K562 (cell line): ENCODE measurements at regions not wholly inside any gene's neighbourhood (a gene's known extent, or its start where the extent isn't known, plus 50 kb on each side); places are given as distances from the start of the nearest gene placed in this dataset.
A peak's percentile ranks its signal among the peaks of the same experiment; 100 is the strongest.

Experiments used
- ATAC-seq: fragments of 200-7000 bp; cut with Tn5 transposase; 3 replicates; pipeline ENCODE4 v1.9.1; 2020; ENCODE audit warnings: moderate library complexity
- BruUV-seq: library from RNA; stranded (reverse); fragments of 400-500 nt; replicated peaks from 2 replicates; lab custom pipeline; 2021; lab: Mats Ljungman, UMichigan
- CTCF ChIA-PET: fragments of 300-600 bp; formaldehyde crosslinking; extraction: SDS; loops from one replicate; lab custom pipeline; 2021; ENCODE audit warnings: low intra/inter-chr PET ratio; lab: Yijun Ruan, JAX
- POLR2A ChIA-PET: fragments of 300-600, 350-650 bp; sonication (Branson Sonifier 250); formaldehyde crosslinking; extraction: SDS; loops from one replicate; lab custom pipeline; 2021; ENCODE audit warnings: antibody characterized with exemption, inconsistent platforms; lab: Yijun Ruan, JAX
- DNase-seq, 4 experiments: peaks; one replicate each; pipeline versions ENCODE4 v3.0.0 to v3.0.0-alpha.2; 2011 to 2018; ENCODE audit warnings: low spot score in 3 of 4, mixed read lengths in 3 of 4; ENCODE audit errors: extremely low read depth in 1 of 4
- FAIRE-seq: peaks from 2 replicates; lab custom pipeline; 2011; peaks lifted over from hg19 to GRCh38; lab: Jason Lieb, UNC
- H2AFZ ChIP-seq: 2 replicates; pipeline ENCODE4 v1.6.0; 2011; ENCODE audit warnings: low read depth, low read length, control low read depth, inconsistent platforms
- H3K27ac ChIP-seq: fragments of 200-600 bp; 3 replicates; pipeline ENCODE4 v1.8.0; 2011; ENCODE audit warnings: low read depth, mild to moderate bottlenecking, control low read depth, inconsistent platforms, low read length, moderate library complexity, mixed read lengths; ENCODE audit errors: extremely low read depth
- H3K27me3 ChIP-seq, 2 experiments: fragments of 300-600 bp in 1 of 2; 2 replicates in 1 of 2; 3 replicates in 1 of 2; pipeline versions ENCODE4 v1.6.0 to v1.8.0; 2011; ENCODE audit warnings: inconsistent platforms in 2 of 2, low read length in 2 of 2, mild to moderate bottlenecking in 1 of 2, mixed read lengths in 1 of 2, moderate library complexity in 1 of 2; ENCODE audit not compliant: control insufficient read depth in 2 of 2, insufficient read depth in 2 of 2
- H3K36me3 ChIP-seq: fragments of 300-600 bp; 3 replicates; pipeline ENCODE4 v1.8.0; 2011; ENCODE audit warnings: mild to moderate bottlenecking, low read length, inconsistent platforms; ENCODE audit not compliant: control insufficient read depth, insufficient read depth
- H3K4me1 ChIP-seq, 2 experiments: fragments of 200-600 bp in 1 of 2; replicated peaks in 1 of 2; 2 replicates in 1 of 2; 3 replicates in 1 of 2; pipeline versions ENCODE4 v1.5.1 to v1.8.0; 2011; ENCODE audit warnings: inconsistent platforms in 2 of 2, low read length in 2 of 2, mild to moderate bottlenecking in 1 of 2, mixed read lengths in 1 of 2, moderate library complexity in 1 of 2; ENCODE audit not compliant: control insufficient read depth in 2 of 2, insufficient read depth in 2 of 2
- H3K4me2 ChIP-seq: 2 replicates; pipeline ENCODE4 v1.6.1; 2011; ENCODE audit warnings: low read length, control low read depth, inconsistent platforms, mixed read lengths; ENCODE audit not compliant: insufficient read depth
- H3K4me3 ChIP-seq: fragments of 200-600 bp; sonication (generic), shearing (Covaris generic); 2 replicates; pipeline ENCODE4 v1.5.1; 2016; ENCODE audit warnings: control low read depth, inconsistent platforms
- H3K79me2 ChIP-seq: fragments of 200-600 bp; 3 replicates; pipeline ENCODE4 v1.8.0; 2011; ENCODE audit warnings: low read length, inconsistent platforms; ENCODE audit not compliant: control insufficient read depth, insufficient read depth
- H3K9ac ChIP-seq, 2 experiments: 2 replicates each; pipeline versions ENCODE4 v1.6.0 to v1.6.1; 2011; ENCODE audit warnings: low read depth in 2 of 2, low read length in 2 of 2, control low read depth in 1 of 2, inconsistent platforms in 1 of 2, mild to moderate bottlenecking in 1 of 2, mixed read lengths in 1 of 2; ENCODE audit not compliant: insufficient read depth in 1 of 2
- H3K9me1 ChIP-seq: one replicate; pipeline ENCODE4 v1.6.0; 2011; ENCODE audit warnings: inconsistent platforms, mild to moderate bottlenecking, low read length, moderate library complexity; ENCODE audit not compliant: control insufficient read depth, insufficient read depth
- H3K9me3 ChIP-seq: replicated peaks from 2 replicates; pipeline ENCODE4 v1.5.1; 2011; ENCODE audit warnings: low read depth, low read length, inconsistent platforms; ENCODE audit not compliant: control insufficient read depth, insufficient read depth
- H4K20me1 ChIP-seq: replicated peaks from 2 replicates; pipeline ENCODE4 v1.6.1; 2011; ENCODE audit warnings: low read length, inconsistent platforms, mixed read lengths; ENCODE audit not compliant: control insufficient read depth, insufficient read depth
- BDP1 ChIP-seq: IDR thresholded peaks from 3 replicates; pipeline ENCODE4 v1.6.1; 2011; ENCODE audit not compliant: insufficient read length, insufficient read depth
- CREBBP ChIP-seq: IDR thresholded peaks from one replicate; pipeline ENCODE4 v1.6.1; 2012; ENCODE audit warnings: low read depth, mild to moderate bottlenecking, control low read depth, inconsistent platforms, low read length
- ELF4 ChIP-seq: fragments of 450-650 bp; formaldehyde crosslinking; IDR thresholded peaks from 2 replicates; pipeline ENCODE4 v1.4.0; 2022; ENCODE audit warnings: missing genetic modification characterization
- HMG20A ChIP-seq: fragments of 450-650 bp; formaldehyde crosslinking; conservative IDR thresholded peaks from 2 replicates; pipeline ENCODE4 v1.4.0; 2020; ENCODE audit warnings: mild to moderate bottlenecking, mixed read lengths
- KHSRP ChIP-seq: fragments of 450-650 bp; IDR thresholded peaks from 2 replicates; pipeline ENCODE4 v1.6.1; 2017
- KLF1 ChIP-seq: fragments of 450-650 bp; IDR thresholded peaks from 2 replicates; pipeline ENCODE4 v1.6.1; 2016; ENCODE audit warnings: missing genetic modification characterization, missing compliant biosample characterization
- MCM7 ChIP-seq, 2 experiments: fragments of 450-650 bp; IDR thresholded peaks; 2 replicates each; pipeline ENCODE4 v1.6.1; 2016 to 2018
- MYBL2 ChIP-seq, 2 experiments: fragments of 450-650 bp in 1 of 2; sonication (generic) in 1 of 2; formaldehyde crosslinking in 1 of 2; IDR thresholded peaks; 2 replicates each; pipeline versions ENCODE4 v1.6.1 to v1.8.1; 2017 to 2022; ENCODE audit warnings: borderline replicate concordance in 1 of 2, inconsistent platforms in 1 of 2, low read depth in 1 of 2, mild to moderate bottlenecking in 1 of 2, missing genetic modification reagents in 1 of 2, moderate library complexity in 1 of 2
- NCOR1 ChIP-seq: fragments of 450-650 bp; IDR thresholded peaks from 2 replicates; pipeline ENCODE4 v1.6.1; 2016; ENCODE audit warnings: mild to moderate bottlenecking, moderate library complexity
- TGIF2 ChIP-seq: sonication (generic); formaldehyde crosslinking; IDR thresholded peaks from 2 replicates; pipeline ENCODE4 v1.8.1; 2022; ENCODE audit warnings: mild to moderate bottlenecking, missing genetic modification reagents, moderate library complexity
- ZNF431 ChIP-seq: sonication (generic); formaldehyde crosslinking; IDR thresholded peaks from 2 replicates; pipeline ENCODE4 v1.8.0; 2022; ENCODE audit warnings: mild to moderate bottlenecking, missing genetic modification reagents
- ZNF57 ChIP-seq: fragments of 450-650 bp; formaldehyde crosslinking; IDR thresholded peaks from 2 replicates; pipeline ENCODE4 v1.4.0; 2020; ENCODE audit warnings: mild to moderate bottlenecking, moderate library complexity
- ZNF778 ChIP-seq: fragments of 450-650 bp; formaldehyde crosslinking; IDR thresholded peaks from 2 replicates; pipeline ENCODE4 v1.4.0; 2020; ENCODE audit warnings: mild to moderate bottlenecking, moderate library complexity
- WGBS: fragments of 100-300 bp; shearing (Covaris generic); methylation state at CpG from one replicate; pipeline ENCODE4 v1.1.6; 2016; ENCODE audit warnings: low coverage, mixed read lengths; ENCODE audit not compliant: insufficient coverage; ENCODE audit errors: missing lambda C conversion rate; 5-methylcytosine and 5-hydroxymethylcytosine counted together
- in situ Hi-C: fragments of 300-500 bp; cut with MboI; formaldehyde crosslinking; loops from 4 replicates; pipeline ENCODE4 v1.15.0; 2018; ENCODE audit warnings: inconsistent platforms, mixed read lengths
- intact Hi-C: fragments of 100-400 bp; cut with micrococcal nuclease; formaldehyde crosslinking; loops from 2 replicates; pipeline ENCODE4 v1.14.2; 2022
- TF ChIP-seq, protein P1 (sequence below): fragments of 450-650 bp; IDR thresholded peaks from 2 replicates; pipeline ENCODE4 v1.6.1; 2016; ENCODE audit warnings: low read depth, mild to moderate bottlenecking, moderate library complexity
- TF ChIP-seq, protein P2 (sequence below): fragments of 250-450 bp; sonication (Bioruptor Pico); IDR thresholded peaks from 2 replicates; pipeline ENCODE4 v1.5.0; 2020; ENCODE audit warnings: mild to moderate bottlenecking, borderline replicate concordance
- TF ChIP-seq, protein P3 (sequence below): fragments of 450-650 bp; IDR thresholded peaks from 2 replicates; pipeline ENCODE4 v1.6.1; 2018; ENCODE audit warnings: mild to moderate bottlenecking, low read depth; ENCODE audit not compliant: partially characterized antibody
- TF ChIP-seq, protein P4 (sequence below): fragments of 250-450 bp; sonication (Bioruptor Pico); IDR thresholded peaks from 2 replicates; pipeline ENCODE4 v1.6.1; 2021; ENCODE audit warnings: mild to moderate bottlenecking

DNA sequence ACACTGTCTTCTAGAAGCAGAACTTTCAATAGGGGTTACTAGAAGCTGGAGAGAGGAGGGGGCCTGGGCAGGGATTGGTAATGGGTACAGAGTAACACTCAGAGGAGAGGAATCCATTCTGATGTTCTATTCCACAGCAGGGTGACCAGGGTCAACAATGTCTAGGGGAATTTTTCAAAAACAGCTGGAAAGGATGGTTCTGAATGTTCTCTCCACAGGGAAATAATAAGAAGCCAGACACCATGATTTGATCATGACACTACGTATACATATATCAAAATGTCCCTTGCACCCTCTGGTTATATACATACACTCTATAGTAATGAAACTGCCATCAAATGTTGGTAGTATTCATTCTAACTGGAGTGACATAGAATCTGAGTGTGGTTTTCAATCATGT is 111.2 kb upstream of the TOP3B start (continued):
- TF ChIP-seq ZNF57 (0 out of 2 replicates have a peak, but pooled peaks have one; percentile 54), HMG20A (CRISPR knock-in tag) (0 out of 2 replicates have a peak, but pooled peaks have one; percentile 53), MCM7 (IDR thresholded peaks at IDR 0.05) (peak in 1 of 2 experiments; percentile 32; a peak in 1 of 4 replicates), ZNF778 (CRISPR knock-in tag) (0 out of 2 replicates have a peak, but pooled peaks have one; percentile 43)

DNA sequence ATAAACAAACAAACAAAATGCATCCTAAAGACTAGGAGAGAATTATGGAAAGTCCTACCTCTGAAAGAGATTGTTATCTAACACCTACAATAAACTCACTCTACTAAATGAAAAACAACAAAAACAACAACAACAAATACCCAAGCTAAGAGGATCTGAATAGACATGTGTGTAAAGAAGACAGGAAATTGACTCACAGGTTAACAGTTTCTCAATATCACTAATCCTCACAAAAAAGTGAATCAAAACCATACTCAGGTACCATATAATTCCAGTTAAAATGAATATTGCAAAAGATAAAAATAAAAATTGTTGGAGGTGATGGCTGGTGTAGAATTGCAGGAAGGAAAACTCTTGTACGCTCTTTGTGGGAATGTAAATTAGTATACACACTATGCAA is 110.4 kb upstream of the TOP3B start:
- no TSS peak for BruUV-seq
- DNase-seq (no peak), ATAC-seq (no peak), FAIRE-seq (no peak)
- 16% methylated on average over 1 of the region's 1 CpG for WGBS
- intact Hi-C loops: no loop called here
- H2AFZ ChIP-seq: no peak overlapping the region
- no peak overlapping the region for H3K4me2 ChIP-seq
- CTCF ChIA-PET: interaction anchor here (0.6 kb wide), 1 partner anchor 144 kb away, joined by 4 read pairs; no protein-coding TSS in a partner anchor
- H3K27me3 ChIP-seq: peaks cover 52 to 79% of the 10 kb centered on the region in 2 experiments
- in situ Hi-C loops: no loop called here
- no peak overlapping the region for H3K4me3 ChIP-seq
- H3K9me1 ChIP-seq: no peaks in the 10 kb centered on the region
- H3K9ac ChIP-seq: no peak overlapping the region
- H3K4me1 ChIP-seq: no peaks in the 10 kb centered on the region
- H3K79me2 ChIP-seq: no peaks in the 10 kb centered on the region
- POLR2A ChIA-PET: no interaction called here
- no peaks in the 10 kb centered on the region for H3K36me3 ChIP-seq
- no peaks in the 10 kb centered on the region for H3K9me3 ChIP-seq
- no peak overlapping the region for H3K27ac ChIP-seq
- H4K20me1 ChIP-seq: 0 out of 2 replicates have a peak, but pooled peaks cover 4% of the 10 kb centered on the region
- TF ChIP-seq CREBBP: no peak
- no peak for TF ChIP-seq ZNF431 (CRISPR knock-in tag)
- TF ChIP-seq, protein P1, sequence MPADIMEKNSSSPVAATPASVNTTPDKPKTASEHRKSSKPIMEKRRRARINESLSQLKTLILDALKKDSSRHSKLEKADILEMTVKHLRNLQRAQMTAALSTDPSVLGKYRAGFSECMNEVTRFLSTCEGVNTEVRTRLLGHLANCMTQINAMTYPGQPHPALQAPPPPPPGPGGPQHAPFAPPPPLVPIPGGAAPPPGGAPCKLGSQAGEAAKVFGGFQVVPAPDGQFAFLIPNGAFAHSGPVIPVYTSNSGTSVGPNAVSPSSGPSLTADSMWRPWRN: no peak
- peak; percentile 37; the same call in 1 of the 2 replicates for TF ChIP-seq TGIF2
- peak; percentile 17; the same call in 1 of the 2 replicates for TF ChIP-seq KHSRP
- 0 out of 2 replicates have a peak, but pooled peaks have one; percentile 34 for TF ChIP-seq NCOR1
- TF ChIP-seq, protein P2, sequence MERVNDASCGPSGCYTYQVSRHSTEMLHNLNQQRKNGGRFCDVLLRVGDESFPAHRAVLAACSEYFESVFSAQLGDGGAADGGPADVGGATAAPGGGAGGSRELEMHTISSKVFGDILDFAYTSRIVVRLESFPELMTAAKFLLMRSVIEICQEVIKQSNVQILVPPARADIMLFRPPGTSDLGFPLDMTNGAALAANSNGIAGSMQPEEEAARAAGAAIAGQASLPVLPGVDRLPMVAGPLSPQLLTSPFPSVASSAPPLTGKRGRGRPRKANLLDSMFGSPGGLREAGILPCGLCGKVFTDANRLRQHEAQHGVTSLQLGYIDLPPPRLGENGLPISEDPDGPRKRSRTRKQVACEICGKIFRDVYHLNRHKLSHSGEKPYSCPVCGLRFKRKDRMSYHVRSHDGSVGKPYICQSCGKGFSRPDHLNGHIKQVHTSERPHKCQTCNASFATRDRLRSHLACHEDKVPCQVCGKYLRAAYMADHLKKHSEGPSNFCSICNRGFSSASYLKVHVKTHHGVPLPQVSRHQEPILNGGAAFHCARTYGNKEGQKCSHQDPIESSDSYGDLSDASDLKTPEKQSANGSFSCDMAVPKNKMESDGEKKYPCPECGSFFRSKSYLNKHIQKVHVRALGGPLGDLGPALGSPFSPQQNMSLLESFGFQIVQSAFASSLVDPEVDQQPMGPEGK (CRISPR knock-in tag): no peak
- peak; percentile 66; the same call in 1 of the 2 replicates for TF ChIP-seq ELF4 (CRISPR knock-in tag)
- TF ChIP-seq, protein P3, sequence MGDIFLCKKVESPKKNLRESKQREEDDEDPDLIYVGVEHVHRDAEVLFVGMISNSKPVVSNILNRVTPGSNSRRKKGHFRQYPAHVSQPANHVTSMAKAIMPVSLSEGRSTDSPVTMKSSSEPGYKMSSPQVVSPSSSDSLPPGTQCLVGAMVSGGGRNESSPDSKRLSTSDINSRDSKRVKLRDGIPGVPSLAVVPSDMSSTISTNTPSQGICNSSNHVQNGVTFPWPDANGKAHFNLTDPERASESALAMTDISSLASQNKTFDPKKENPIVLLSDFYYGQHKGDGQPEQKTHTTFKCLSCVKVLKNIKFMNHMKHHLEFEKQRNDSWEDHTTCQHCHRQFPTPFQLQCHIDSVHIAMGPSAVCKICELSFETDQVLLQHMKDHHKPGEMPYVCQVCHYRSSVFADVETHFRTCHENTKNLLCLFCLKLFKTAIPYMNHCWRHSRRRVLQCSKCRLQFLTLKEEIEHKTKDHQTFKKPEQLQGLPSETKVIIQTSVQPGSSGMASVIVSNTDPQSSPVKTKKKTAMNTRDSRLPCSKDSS: no peak
- TF ChIP-seq, protein P4, sequence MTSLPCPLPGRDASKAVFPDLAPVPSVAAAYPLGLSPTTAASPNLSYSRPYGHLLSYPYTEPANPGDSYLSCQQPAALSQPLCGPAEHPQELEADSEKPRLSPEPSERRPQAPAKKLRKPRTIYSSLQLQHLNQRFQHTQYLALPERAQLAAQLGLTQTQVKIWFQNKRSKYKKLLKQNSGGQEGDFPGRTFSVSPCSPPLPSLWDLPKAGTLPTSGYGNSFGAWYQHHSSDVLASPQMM: no peak
- TF ChIP-seq MYBL2 (IDR thresholded peaks at IDR 0.05; ENCODE audit: low read depth): peak; percentile 28; the same call in 1 of the 2 replicates
- TF ChIP-seq MYBL2 (CRISPR knock-in tag; IDR thresholded peaks at IDR 0.05; ENCODE audit: borderline replicate concordance): no peak
- TF ChIP-seq BDP1: no peak
- TF ChIP-seq KLF1: no peak
